Fibroblast of skin of scalp (primary cell): ENCODE measurements at regions not wholly inside any gene's neighbourhood (a gene's known extent, or its start where the extent isn't known, plus 50 kb on each side); places are given as distances from the start of the nearest gene placed in this dataset.

Experiments
- DNase-seq: peaks from one replicate; pipeline ENCODE4 v3.0.0-alpha.2; 2013

DNA sequence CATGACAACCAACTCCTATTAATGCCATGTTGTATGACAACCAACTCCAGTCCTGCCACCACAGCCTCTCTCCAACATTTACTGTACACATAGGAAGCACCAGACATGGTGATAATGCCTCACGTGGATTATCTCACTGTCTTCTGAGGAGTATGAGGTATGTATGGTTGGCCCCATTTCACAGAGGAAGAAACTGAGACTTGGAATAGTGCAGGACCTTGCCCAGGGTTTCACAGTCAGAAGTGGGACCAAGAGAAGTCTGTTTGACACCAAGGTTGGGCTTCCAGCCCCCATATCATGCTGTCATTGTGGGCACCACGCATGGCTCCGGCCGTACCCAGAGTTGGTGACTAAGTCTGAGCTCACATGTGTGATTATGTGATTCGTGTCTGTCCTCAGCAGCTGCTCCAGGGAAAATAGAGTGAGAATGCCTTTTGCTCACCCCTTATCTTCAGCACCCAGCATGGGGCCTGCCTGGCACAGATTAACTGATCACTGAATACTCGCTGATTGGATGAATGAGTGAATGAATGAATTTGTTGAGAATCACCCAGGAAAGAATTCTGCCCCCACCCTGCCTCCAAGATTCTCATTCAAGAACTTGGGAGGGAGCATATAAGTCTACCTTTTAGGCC lies 204.1 kb upstream of the NLRP1 start:
- peak; percentile 43 for DNase-seq

DNA sequence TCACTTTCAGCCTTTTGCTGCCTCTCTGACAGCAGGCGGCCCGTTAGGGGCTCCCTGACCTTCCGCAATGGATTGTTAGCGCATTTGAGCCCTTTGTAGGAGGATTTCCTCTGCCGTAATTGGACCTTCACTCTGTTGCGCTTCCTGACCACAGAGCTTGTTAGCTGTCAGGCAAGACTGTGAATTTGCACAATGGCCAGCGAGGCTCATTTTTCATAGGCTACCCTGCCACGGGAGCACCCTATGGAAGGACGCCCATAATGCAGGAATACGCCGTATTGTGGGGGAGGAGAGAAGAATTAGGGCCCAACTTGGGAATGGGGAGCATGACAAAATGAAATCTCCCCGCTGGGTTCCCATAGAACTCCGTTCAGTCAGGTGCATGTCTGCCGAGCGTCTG lies 205.2 kb upstream of the NLRP1 start:
- peak; percentile 12 for DNase-seq

DNA sequence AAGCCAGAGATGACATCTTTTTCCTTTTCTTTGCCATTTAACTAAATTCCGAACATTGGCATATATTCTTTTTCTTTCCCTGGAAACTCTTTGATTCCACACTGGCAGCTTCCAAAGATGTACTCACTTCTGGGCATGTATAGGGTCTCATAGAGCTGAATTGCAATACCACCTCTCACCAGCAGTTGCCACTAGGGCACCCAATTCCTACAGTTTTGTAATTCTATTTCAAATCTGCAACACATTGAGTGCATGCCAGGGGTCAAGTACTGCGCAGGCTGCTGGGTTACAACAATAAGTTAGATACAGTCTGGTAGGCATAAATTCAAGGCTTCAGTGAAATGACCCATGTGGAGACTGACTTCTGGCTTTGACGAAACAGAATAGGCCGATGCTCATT lies 208.8 kb upstream of the NLRP1 start:
- DNase-seq, result no peak

DNA sequence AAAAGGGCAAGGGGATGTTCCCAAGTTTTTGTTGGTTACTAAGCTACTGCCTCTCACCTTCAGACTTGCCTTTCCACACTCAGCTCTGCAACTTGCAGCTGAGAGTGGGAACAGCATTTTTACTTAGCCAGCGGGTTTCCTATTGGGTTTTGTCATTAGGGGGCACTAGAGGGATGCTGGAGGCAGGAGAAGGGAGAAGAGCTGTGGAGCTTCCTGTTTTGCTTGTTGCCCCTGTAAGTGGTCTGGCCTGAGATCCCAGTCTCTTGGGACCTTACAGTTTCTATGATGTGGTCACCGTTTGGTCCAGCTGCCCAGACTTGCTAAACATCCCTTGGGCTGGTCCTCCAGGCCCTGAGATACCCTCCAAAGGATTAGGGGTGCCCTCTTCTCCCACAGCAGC lies 209.6 kb upstream of the NLRP1 start:
- DNase-seq, result no peak

DNA sequence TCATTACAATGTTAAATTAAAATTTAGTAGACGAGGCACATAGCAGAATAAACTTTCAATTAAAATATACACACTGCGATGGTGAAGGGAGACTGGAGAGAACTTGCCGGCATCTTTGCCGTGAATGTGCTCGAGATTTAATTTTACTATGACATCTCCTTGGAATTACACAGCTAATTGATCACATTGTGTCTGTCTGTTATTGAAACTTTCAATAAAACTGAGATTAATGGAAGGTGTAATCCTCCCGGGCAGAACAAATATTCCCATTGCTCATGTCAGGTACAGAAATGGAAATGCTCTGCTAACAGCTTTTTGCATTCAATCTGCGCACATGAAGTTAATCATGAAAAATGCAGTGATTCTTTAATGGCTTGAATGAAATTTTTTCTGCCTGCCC lies 210.1 kb upstream of the NLRP1 start:
- DNase-seq, result no peak

DNA sequence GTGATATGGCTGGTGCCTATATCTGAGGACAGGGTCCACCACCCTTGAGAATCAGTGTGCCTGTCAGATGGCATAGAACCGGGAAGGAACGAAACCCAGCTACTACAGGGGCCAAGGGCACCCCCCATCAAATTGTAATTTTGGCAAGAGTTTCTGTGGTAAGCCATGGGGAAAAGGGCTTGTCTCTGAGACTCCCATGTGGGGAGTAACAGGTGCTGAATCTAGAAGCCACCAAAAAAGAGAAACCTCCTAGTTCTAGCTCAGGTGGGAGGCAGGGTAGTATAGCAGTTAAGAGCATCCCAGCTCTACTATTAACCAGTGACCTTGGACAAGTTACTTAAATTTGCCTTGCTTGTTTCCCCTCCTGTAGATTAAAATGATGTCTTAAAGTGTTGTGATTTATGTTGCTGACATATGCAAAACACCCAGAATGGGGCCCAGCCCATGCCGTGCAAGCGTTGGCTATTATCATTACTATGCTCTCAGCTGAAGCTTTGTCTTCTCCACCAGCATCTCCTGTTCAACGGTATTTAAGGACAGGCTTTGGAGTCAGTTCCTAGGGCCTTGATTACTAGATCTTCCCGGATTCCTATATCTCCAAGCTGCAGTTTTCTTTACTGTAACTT lies 210.7 kb upstream of the NLRP1 start:
- no peak for DNase-seq

DNA sequence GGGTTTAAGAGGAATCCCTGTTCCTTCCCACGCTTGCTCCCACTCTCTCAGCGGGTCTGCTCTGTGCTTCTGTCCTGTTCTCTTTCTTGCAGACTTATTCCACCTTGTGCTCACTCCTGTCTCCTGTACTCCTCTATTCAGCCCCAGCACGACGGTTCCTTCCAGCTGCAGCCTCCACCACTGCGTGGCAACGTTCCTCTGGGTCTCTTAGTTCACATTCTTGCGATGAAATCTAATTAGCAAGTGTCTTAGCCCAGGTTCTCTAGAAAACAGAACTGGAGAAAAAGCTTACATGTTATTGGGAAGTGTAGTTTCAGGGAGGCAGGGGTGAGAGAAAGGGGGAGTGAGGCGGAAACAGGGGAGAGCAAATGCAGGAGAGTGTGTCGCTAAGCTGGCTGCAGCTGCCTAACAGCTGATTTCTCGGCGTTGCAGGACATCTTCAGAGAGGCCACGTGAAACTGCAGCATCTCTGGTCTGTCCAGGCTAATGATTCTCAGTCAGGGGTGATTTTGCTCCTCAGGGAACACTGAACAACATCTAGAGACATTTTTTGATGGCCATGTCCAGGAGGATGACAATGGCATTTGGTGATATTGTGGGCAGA lies 213.2 kb upstream of the NLRP1 start:
- DNase-seq, result no peak

DNA sequence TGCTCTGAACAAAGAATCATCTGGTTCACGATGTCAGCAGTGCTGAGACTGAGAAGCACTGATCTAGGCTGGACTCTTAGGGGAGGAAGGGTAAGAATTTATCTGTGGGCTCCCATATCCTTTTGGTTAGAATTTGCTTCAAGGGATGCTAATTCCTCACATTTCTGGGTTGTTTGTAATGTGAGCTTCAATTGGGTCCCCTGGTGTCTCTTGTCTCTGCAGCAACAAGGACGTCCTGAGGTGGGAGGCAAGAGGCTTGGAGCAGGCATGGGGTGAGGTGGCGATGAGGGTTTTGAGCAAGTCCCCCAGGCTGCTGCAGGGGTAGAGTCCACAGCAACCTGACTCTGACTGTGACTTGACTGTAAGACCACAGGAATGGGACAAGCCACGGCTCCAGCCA lies 213.8 kb upstream of the NLRP1 start:
- DNase-seq, result peak; percentile 66

DNA sequence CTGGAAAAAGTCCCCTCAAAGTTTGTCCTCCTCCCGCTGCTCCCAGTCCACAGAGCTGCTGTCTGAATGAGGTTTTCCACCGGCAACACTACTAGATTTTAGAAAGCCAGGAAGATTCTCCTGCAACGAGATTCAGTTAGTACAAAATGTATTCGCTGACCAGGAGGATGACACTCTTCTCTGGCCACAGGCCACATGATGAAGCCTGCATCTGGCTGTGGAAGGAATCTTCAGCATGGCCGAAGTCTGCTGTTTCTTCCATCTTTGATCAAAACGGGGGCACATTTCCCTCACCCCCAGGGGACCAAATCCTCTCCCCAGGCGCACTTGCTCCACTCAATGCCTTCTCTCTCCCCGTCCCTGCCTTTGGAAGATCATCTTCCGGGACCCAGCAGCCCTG lies 215.8 kb upstream of the NLRP1 start:
- no peak for DNase-seq

DNA sequence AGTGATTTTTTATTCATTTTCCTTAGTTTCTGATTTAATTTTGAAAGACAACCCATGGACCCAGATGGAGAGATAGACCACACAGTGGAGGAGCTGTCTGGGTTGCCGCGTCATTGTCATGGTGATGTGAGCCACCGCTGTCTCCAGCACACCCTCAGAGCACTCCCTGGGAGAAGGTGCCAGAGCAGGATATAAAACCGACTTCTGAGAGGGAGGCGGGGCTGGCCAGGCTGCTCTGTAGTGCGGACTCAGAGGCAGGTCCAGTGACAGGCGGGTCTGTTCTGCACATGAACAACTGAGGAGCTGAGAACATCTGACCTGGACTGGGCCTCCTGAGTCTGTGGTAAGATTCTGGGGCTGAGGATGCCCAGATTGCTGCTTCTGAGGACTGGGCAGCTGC lies 216.3 kb upstream of the NLRP1 start:
- DNase-seq, result no peak

DNA sequence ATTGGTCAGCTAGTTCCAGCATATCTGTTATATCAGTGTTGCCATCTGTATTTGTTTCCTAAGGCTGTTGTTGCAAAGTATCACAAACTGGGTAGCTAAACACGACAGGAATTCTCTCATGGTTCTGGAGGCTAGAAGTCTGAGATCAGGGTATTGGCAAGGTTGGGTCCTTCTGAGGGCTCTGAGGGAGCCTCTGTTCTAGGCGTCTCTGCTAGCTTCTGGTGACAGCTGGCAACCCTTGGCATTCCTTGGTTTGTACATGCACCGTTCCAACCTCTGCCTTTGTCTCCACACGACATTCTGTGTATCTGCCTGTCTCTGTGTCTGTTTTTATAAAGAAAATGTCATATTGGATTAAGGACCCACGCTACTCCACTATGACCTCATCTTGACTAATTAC lies 219.9 kb upstream of the NLRP1 start:
- no peak for DNase-seq

DNA sequence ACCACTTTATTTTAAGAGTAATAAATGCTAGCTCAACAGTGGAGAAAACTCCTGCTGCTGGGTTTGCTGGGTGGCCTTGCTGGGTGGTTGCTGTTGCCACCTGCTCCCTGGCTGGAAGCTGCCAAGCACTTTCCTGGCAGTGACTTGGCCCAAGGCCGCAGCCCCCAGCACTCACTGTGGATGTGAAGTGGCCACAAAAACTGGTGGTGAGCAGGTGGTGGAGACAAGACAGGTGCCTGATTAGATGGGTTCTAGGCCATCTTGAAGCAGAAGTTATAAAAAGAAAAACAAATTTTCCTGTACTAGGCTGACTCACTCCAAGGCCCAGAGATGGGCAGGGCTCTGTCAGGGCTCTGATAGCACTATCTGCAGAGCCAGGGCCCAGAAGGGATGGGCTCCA lies 224.7 kb upstream of the NLRP1 start:
- no peak for DNase-seq

DNA sequence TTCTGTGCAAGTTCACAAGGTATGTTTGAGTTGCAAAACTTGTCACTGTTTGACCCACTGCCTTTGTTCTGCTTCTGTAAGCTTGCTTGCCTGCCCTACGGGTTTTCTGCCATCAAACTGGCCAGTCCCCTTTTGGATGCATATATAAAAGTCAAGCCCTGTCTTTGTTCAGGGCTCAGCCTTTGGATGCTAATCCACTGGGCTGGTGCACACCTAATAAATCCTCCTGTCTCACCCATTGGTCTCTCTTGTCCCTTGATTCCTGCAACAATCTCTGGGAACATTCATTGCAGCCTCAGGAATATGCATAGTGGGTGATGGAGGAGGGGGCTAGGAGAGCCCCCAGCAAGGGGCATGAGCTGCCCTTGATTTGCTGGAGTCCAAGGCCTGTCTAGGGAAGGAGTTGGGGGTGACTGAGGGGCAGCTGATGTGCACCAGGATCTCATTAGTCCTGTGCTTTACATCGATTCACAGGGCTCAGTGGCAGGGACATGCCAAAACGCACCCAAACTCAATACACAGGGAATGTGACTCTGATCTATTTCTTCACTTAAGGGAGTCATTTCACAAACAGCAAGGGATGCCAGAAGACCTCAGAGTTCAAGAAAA lies 225.4 kb upstream of the NLRP1 start:
- no peak for DNase-seq

DNA sequence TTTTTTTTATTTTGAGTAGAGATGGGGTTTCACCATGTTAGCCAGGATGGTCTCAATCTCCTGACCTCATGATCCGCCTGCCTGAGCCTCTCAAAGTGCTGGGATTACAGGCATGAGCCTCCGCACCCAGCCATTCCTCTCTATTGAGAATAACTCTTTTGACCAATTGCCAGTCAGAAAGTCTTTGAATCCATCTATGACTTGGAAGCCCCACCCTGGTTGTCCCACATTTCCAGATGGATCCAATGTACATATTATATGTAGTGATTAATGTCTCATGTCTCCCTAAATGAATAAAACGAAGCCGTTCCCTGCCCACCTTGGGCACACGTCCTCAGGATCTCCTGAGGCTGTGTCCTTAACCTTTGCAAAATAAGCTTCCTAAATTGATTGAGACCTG lies 228.3 kb upstream of the NLRP1 start:
- no peak for DNase-seq

DNA sequence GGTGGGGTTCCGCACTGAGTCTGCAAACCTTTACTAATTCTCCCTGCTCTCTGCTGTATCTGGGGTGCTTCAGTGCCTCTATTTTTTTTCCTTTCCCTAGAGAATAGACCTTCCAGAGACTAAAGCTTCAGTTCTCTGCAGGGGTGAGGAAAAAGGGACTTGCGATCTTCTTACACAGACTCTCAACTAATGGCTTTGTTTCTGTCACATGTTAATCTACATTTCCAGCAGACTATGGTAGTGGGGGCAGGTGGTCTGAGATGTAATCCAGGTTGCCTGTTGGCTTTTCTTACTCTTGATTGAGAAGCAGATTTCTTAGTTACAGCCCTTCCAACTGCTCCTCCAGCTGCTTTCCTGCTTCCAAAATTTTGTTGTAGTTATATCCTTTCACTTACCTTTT lies 229.0 kb upstream of the NLRP1 start:
- no peak for DNase-seq

DNA sequence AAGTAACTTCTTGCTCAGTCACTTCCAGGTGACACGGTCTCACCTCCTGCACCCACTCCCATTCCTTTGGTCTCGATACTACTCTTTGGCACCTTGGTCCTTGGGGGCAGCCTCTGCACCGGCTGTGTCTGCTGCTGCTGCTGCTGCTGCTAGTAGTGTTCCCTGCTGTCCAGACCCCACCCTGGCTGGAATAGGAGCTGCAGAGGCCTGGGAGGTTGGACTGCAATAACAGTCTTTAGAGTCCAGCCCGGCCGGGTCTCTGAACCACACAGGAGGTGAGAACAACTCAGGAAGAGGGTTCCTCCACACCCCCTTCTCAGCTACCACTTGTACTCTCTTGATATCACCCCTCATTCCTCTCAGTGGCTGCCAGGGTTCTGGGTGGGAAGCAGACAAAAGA lies 231.1 kb upstream of the NLRP1 start:
- DNase-seq, result no peak

DNA sequence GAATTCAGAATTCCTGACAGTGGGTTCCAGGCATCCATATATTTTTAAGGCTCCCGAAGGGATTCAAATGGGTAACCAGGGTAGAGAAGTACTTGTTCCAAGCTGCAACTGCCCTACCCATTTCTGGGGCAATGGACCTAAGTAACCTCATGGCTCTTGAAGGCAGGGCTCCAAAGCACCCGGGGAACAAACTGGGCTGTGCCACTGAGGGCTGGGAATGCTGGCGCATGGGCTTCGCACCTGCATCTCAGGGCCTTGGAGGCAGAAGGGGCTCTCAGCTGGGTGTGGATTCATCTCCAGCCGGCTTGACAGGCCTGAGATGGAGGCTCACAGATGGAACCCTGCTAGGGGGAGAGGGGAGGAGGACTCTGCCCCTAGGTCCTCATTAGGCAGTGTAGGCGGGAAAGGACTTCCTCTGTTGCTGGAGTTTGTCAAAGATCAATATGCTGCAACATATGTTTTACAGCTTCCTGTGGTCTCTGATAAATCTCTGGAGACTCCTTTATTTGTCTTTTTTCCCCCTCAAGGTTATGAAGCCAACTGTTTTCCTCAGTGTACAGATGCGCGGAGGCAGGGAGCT lies 232.3 kb upstream of the NLRP1 start:
- DNase-seq, result no peak

DNA sequence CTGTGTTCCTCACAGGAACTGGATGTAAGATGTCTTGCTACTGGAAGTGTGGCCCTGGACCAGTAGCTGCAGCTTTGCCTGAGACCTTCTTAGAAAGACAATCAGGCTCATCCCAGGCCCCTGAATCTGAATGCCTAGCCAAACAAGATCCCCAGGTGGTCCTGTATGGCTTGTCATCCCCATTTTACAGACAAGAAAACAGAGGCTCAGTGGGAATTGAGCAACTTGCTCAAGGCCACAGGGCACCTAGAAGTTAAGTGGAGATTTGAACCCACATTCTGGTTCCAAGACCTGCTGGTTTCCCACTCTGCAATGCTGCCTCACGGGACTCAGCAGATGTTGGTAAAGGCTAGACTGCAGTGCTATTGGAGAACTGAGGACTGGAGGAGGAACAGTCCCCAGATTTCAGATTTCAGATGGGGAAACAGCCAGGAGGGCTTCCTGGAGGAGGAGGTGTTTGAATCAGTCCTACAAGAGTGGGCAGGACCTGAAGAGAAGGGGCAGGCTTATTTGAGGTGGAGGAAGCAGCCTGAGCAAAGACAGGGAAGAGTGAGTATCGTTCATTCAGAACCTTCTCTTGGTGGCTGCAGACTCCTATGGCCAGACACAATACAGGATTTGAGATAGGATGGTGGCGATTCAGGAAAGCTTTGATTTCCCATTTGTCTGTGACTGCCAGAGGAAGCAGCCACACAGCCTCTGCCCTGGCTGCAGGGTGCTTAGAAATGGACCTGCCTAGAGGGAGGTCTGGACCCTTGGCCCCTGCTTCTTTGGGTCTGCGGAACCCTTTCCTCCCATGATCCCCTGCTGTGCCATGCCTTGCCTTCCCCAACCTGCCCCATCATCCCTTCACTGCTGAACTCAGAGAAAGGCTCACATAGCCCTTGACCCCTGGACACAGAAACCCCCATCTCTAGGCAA lies 233.4 kb upstream of the NLRP1 start:
- DNase-seq, result no peak

DNA sequence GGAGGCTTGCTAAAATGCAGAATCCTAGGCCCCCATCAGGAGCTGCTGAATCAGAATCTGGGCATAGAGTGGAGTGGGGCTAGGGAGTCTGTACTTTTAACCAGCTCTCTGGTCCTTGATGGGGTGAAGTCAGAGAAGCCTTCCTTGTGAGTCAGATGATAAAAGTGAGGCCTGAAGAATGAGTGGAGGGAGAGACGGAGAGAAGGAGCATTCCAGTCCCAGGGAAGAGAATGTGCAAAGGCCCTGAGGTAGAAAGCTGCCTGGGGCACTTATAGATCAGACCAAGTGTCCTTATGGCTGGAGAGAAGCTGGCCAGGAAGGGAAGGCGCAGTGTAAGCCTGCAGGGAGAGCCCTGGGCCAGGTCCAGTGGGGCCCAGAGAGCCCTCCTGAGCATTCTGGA lies 235.1 kb upstream of the NLRP1 start:
- no peak for DNase-seq

DNA sequence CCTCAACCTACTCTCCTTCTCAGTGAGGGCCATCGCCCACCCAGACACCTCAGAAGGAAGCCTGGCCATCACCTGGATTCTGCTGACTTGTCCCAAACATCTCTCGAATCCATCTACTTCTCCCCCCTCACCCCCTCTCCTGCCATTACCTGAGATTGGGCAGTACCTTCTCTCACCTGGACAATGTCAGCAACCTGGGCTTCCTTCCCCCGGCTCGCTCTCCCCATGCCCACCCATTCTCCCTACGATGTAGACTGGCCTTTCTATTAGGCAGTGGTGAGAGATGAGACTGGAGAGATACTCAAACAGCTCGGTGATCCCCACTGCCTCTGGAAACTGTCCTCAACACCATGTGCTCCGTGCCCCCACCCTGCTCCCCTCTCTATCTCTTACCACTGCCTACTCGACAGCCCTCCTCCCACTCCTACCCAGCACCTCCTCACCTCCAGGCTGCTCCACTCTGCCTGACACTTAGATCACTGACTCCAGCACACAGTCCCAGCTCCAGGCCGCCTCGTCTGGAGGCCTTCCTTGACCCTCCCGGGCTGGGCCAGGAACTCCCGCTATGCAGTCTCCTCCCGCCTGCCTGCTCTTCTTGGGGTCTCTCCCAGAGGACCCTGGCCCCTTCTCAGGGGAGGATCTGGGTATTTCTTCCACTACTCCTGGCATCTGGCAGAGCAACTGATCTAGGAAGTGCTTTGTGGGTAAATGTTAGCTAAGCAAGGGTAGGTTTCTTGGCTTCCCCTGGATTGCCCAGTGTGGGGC lies 235.8 kb upstream of the NLRP1 start:
- DNase-seq, result no peak

DNA sequence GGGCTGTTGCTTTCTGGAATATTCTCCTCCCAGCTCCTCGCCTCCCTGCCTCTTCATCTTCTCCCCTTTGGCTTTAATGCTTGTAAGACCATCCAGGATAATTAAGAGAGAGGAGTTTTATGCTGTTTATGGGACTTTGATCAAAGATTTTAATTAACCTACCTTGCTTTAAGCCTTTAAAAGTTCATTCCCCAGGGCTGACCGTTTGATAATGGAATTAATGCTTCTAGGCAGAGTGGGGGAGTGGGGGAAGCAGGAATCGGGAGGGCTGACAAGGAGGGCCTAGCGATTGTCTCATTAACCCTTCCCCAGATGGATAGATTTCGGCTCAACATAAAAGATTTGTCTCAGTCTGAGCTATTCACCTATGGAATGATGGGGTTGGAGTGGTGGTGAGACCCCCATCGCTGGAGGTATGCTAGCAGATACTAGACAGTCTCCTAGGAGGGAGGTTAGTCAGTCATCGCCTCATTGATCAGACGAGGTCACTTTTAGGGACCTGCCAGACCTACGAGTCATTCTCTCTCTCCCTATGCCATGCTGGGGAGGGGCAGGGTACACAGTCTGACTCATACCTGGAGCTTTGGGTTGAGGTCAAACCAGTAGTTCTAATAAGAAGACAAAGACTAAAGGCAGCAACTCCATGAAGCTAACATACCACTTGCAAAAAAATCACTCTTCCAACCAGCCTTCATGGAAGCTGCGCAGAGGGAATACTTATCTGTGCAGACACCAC lies 236.6 kb upstream of the NLRP1 start:
- DNase-seq, result peak; percentile 50
